K562 (cell line): ENCODE measurements at regions not wholly inside any gene's neighbourhood (a gene's known extent, or its start where the extent isn't known, plus 50 kb on each side); places are given as distances from the start of the nearest gene placed in this dataset.
A peak's percentile ranks its signal among the peaks of the same experiment; 100 is the strongest.

Experiments
- ATAC-seq: fragments of 200-7000 bp; cut with Tn5 transposase; 3 replicates; pipeline ENCODE4 v1.9.1; 2020; ENCODE audit warnings: moderate library complexity
- BruUV-seq: library from RNA; stranded (reverse); fragments of 400-500 nt; replicated peaks from 2 replicates; lab custom pipeline; 2021; lab: Mats Ljungman, UMichigan
- CTCF ChIA-PET: fragments of 300-600 bp; formaldehyde crosslinking; extraction: SDS; loops from one replicate; lab custom pipeline; 2021; ENCODE audit warnings: low intra/inter-chr PET ratio; lab: Yijun Ruan, JAX
- POLR2A ChIA-PET: fragments of 300-600, 350-650 bp; sonication (Branson Sonifier 250); formaldehyde crosslinking; extraction: SDS; loops from one replicate; lab custom pipeline; 2021; ENCODE audit warnings: antibody characterized with exemption, inconsistent platforms; lab: Yijun Ruan, JAX
- DNase-seq, 4 experiments: peaks; one replicate each; pipeline versions ENCODE4 v3.0.0 to v3.0.0-alpha.2; 2011 to 2018; ENCODE audit warnings: low spot score in 3 of 4, mixed read lengths in 3 of 4; ENCODE audit errors: extremely low read depth in 1 of 4
- FAIRE-seq: peaks from 2 replicates; lab custom pipeline; 2011; peaks lifted over from hg19 to GRCh38; lab: Jason Lieb, UNC
- H2AFZ ChIP-seq: 2 replicates; pipeline ENCODE4 v1.6.0; 2011; ENCODE audit warnings: low read depth, low read length, control low read depth, inconsistent platforms
- H3K27ac ChIP-seq: fragments of 200-600 bp; 3 replicates; pipeline ENCODE4 v1.8.0; 2011; ENCODE audit warnings: low read depth, mild to moderate bottlenecking, control low read depth, inconsistent platforms, low read length, moderate library complexity, mixed read lengths; ENCODE audit errors: extremely low read depth
- H3K27me3 ChIP-seq, 2 experiments: fragments of 300-600 bp in 1 of 2; 2 replicates in 1 of 2; 3 replicates in 1 of 2; pipeline versions ENCODE4 v1.6.0 to v1.8.0; 2011; ENCODE audit warnings: inconsistent platforms in 2 of 2, low read length in 2 of 2, mild to moderate bottlenecking in 1 of 2, mixed read lengths in 1 of 2, moderate library complexity in 1 of 2; ENCODE audit not compliant: control insufficient read depth in 2 of 2, insufficient read depth in 2 of 2
- H3K36me3 ChIP-seq: fragments of 300-600 bp; 3 replicates; pipeline ENCODE4 v1.8.0; 2011; ENCODE audit warnings: mild to moderate bottlenecking, low read length, inconsistent platforms; ENCODE audit not compliant: control insufficient read depth, insufficient read depth
- H3K4me1 ChIP-seq, 2 experiments: fragments of 200-600 bp in 1 of 2; replicated peaks in 1 of 2; 2 replicates in 1 of 2; 3 replicates in 1 of 2; pipeline versions ENCODE4 v1.5.1 to v1.8.0; 2011; ENCODE audit warnings: inconsistent platforms in 2 of 2, low read length in 2 of 2, mild to moderate bottlenecking in 1 of 2, mixed read lengths in 1 of 2, moderate library complexity in 1 of 2; ENCODE audit not compliant: control insufficient read depth in 2 of 2, insufficient read depth in 2 of 2
- H3K4me2 ChIP-seq: 2 replicates; pipeline ENCODE4 v1.6.1; 2011; ENCODE audit warnings: low read length, control low read depth, inconsistent platforms, mixed read lengths; ENCODE audit not compliant: insufficient read depth
- H3K4me3 ChIP-seq: fragments of 200-600 bp; sonication (generic), shearing (Covaris generic); 2 replicates; pipeline ENCODE4 v1.5.1; 2016; ENCODE audit warnings: control low read depth, inconsistent platforms
- H3K79me2 ChIP-seq: fragments of 200-600 bp; 3 replicates; pipeline ENCODE4 v1.8.0; 2011; ENCODE audit warnings: low read length, inconsistent platforms; ENCODE audit not compliant: control insufficient read depth, insufficient read depth
- H3K9ac ChIP-seq, 2 experiments: 2 replicates each; pipeline versions ENCODE4 v1.6.0 to v1.6.1; 2011; ENCODE audit warnings: low read depth in 2 of 2, low read length in 2 of 2, control low read depth in 1 of 2, inconsistent platforms in 1 of 2, mild to moderate bottlenecking in 1 of 2, mixed read lengths in 1 of 2; ENCODE audit not compliant: insufficient read depth in 1 of 2
- H3K9me1 ChIP-seq: one replicate; pipeline ENCODE4 v1.6.0; 2011; ENCODE audit warnings: inconsistent platforms, mild to moderate bottlenecking, low read length, moderate library complexity; ENCODE audit not compliant: control insufficient read depth, insufficient read depth
- H3K9me3 ChIP-seq: replicated peaks from 2 replicates; pipeline ENCODE4 v1.5.1; 2011; ENCODE audit warnings: low read depth, low read length, inconsistent platforms; ENCODE audit not compliant: control insufficient read depth, insufficient read depth
- H4K20me1 ChIP-seq: replicated peaks from 2 replicates; pipeline ENCODE4 v1.6.1; 2011; ENCODE audit warnings: low read length, inconsistent platforms, mixed read lengths; ENCODE audit not compliant: control insufficient read depth, insufficient read depth
- GTF2A2 ChIP-seq: IDR thresholded peaks from 2 replicates; pipeline ENCODE4 v1.6.1; 2016; ENCODE audit warnings: mild to moderate bottlenecking, missing genetic modification characterization, missing compliant biosample characterization
- ZNF316 ChIP-seq: fragments of 450-650 bp; IDR thresholded peaks from 2 replicates; pipeline ENCODE4 v1.6.1; 2016
- ZNF592 ChIP-seq: fragments of 450-650 bp; IDR thresholded peaks from 2 replicates; pipeline ENCODE4 v1.6.1; 2017; ENCODE audit warnings: antibody characterized with exemption, mild to moderate bottlenecking
- ZNF75A ChIP-seq: fragments of 450-650 bp; formaldehyde crosslinking; IDR thresholded peaks from 2 replicates; pipeline ENCODE4 v1.4.0; 2020; ENCODE audit warnings: mild to moderate bottlenecking
- ZNF77 ChIP-seq: fragments of 250-450 bp; sonication (Bioruptor Pico); IDR thresholded peaks from 2 replicates; pipeline ENCODE4 v1.5.0; 2020
- WGBS: fragments of 100-300 bp; shearing (Covaris generic); methylation state at CpG from one replicate; pipeline ENCODE4 v1.1.6; 2016; ENCODE audit warnings: low coverage, mixed read lengths; ENCODE audit not compliant: insufficient coverage; ENCODE audit errors: missing lambda C conversion rate; 5-methylcytosine and 5-hydroxymethylcytosine counted together
- in situ Hi-C: fragments of 300-500 bp; cut with MboI; formaldehyde crosslinking; loops from 4 replicates; pipeline ENCODE4 v1.15.0; 2018; ENCODE audit warnings: inconsistent platforms, mixed read lengths
- intact Hi-C: fragments of 100-400 bp; cut with micrococcal nuclease; formaldehyde crosslinking; loops from 2 replicates; pipeline ENCODE4 v1.14.2; 2022

GRCh38 chr4:123217664-123218063 is 178.9 kb upstream of the SPRY1 start:
- Histone ChIP-seq H3K9me3 (no peaks in the 10 kb centered on the region), H2AFZ (no peak overlapping the region), H4K20me1 (no peaks in the 10 kb centered on the region), H3K4me2 (no peak overlapping the region), H3K79me2 (no peaks in the 10 kb centered on the region), H3K4me3 (no peak overlapping the region), H3K27me3 (no peaks in the 10 kb centered on the region), H3K27ac (no peak overlapping the region), H3K4me1 (peaks cover 0 to 3% of the 10 kb centered on the region in 2 experiments; a peak in 3 of 5 replicates), H3K9ac (no peak overlapping the region), H3K36me3 (no peaks in the 10 kb centered on the region), H3K9me1 (no peaks in the 10 kb centered on the region)
- no TSS peak for BruUV-seq
- WGBS: 38% methylated on average over 2 of the region's 2 CpGs
- no peak for DNase-seq
- in situ Hi-C loops: no loop called here
- intact Hi-C loops: no loop called here
- ChIA-PET CTCF (no interaction called here), POLR2A (interaction anchor here (0.6 kb wide), 1 partner anchor 96 kb away, joined by 3 read pairs; no protein-coding TSS in a partner anchor)
- ATAC-seq: peak; percentile 30; the same call in 2 of the 3 replicates
- no peak for TF ChIP-seq GTF2A2
- TF ChIP-seq ZNF316: peak; percentile 42; the same call in 1 of the 2 replicates
- TF ChIP-seq ZNF77: no peak
- no peak for TF ChIP-seq ZNF75A
- TF ChIP-seq ZNF592: no peak
- no peak for FAIRE-seq
